ENCODE measurements at regions not wholly inside any gene's neighbourhood (a gene's known extent, or its start where the extent isn't known, plus 50 kb on each side); places are given as distances from the start of the nearest gene placed in this dataset.

DNA sequence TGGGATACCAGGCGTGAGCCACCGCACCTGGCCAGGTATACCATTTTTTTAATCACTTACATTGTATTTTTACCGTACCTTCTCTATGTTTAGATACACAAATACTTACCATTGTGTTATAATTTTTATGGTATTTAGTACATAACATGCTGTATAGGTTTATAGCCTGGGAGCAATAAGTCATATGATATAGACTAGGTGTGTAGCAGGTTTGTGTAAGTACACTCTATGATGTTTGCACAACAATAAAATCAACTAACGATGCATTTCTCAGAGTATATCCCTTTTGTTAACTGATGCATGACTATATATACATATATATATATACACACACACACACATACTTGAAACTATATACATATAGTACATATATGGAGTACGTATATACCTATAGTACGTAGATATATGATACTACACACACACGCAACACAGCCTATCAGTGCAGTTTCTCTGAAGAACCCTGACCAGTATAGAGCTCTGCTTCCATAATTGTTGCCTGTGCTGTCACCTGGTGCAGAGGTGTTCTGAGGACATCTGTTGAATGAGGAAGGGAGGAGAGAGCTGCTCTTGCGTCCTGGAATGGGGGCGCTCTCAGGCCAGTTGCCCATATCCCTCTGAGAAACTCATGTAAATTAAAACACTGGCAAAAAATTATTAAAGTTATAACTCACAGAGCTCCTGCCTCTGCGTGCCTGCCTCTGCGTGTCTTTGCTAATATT, 315.3 kb downstream of the FGFR2 start:
- TF ChIP-seq POLR2AphosphoS5 (IDR thresholded peaks at IDR 0.05; ENCODE audit: low read depth) (no peak), CREB1 (CRISPR knock-in tag; IDR thresholded peaks at IDR 0.05; ENCODE audit: low read depth) (no peak), CTCF (conservative IDR thresholded peaks at IDR 0.05; ENCODE audit: low read depth in 2 of 2) (0 out of 4 replicates have a peak, but pooled peaks of 1 of the 2 experiments have one; percentile 25), EZH2 (IDR thresholded peaks at IDR 0.05; ENCODE audit: low read depth, unreplicated experiment) (no peak), EZH2phosphoT487 (IDR thresholded peaks at IDR 0.05; ENCODE audit: unreplicated experiment) (no peak), ZNF114 (CRISPR knock-in tag; IDR thresholded peaks at IDR 0.05) (no peak), JUNB (IDR thresholded peaks at IDR 0.05; ENCODE audit: unreplicated experiment) (no peak), NANOG (IDR thresholded peaks at IDR 0.05; ENCODE audit: borderline replicate concordance) (no peak), ZNF331 (CRISPR knock-in tag; IDR thresholded peaks at IDR 0.05; ENCODE audit: low read depth) (no peak), STAT1 (IDR thresholded peaks at IDR 0.05; ENCODE audit: unreplicated experiment) (no peak), ETS1 (IDR thresholded peaks at IDR 0.05) (no peak)
- TF ChIP-seq, protein P1, sequence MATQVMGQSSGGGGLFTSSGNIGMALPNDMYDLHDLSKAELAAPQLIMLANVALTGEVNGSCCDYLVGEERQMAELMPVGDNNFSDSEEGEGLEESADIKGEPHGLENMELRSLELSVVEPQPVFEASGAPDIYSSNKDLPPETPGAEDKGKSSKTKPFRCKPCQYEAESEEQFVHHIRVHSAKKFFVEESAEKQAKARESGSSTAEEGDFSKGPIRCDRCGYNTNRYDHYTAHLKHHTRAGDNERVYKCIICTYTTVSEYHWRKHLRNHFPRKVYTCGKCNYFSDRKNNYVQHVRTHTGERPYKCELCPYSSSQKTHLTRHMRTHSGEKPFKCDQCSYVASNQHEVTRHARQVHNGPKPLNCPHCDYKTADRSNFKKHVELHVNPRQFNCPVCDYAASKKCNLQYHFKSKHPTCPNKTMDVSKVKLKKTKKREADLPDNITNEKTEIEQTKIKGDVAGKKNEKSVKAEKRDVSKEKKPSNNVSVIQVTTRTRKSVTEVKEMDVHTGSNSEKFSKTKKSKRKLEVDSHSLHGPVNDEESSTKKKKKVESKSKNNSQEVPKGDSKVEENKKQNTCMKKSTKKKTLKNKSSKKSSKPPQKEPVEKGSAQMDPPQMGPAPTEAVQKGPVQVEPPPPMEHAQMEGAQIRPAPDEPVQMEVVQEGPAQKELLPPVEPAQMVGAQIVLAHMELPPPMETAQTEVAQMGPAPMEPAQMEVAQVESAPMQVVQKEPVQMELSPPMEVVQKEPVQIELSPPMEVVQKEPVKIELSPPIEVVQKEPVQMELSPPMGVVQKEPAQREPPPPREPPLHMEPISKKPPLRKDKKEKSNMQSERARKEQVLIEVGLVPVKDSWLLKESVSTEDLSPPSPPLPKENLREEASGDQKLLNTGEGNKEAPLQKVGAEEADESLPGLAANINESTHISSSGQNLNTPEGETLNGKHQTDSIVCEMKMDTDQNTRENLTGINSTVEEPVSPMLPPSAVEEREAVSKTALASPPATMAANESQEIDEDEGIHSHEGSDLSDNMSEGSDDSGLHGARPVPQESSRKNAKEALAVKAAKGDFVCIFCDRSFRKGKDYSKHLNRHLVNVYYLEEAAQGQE (IDR thresholded peaks at IDR 0.05; ENCODE audit: unreplicated experiment): no peak
- TF ChIP-seq, protein P2, sequence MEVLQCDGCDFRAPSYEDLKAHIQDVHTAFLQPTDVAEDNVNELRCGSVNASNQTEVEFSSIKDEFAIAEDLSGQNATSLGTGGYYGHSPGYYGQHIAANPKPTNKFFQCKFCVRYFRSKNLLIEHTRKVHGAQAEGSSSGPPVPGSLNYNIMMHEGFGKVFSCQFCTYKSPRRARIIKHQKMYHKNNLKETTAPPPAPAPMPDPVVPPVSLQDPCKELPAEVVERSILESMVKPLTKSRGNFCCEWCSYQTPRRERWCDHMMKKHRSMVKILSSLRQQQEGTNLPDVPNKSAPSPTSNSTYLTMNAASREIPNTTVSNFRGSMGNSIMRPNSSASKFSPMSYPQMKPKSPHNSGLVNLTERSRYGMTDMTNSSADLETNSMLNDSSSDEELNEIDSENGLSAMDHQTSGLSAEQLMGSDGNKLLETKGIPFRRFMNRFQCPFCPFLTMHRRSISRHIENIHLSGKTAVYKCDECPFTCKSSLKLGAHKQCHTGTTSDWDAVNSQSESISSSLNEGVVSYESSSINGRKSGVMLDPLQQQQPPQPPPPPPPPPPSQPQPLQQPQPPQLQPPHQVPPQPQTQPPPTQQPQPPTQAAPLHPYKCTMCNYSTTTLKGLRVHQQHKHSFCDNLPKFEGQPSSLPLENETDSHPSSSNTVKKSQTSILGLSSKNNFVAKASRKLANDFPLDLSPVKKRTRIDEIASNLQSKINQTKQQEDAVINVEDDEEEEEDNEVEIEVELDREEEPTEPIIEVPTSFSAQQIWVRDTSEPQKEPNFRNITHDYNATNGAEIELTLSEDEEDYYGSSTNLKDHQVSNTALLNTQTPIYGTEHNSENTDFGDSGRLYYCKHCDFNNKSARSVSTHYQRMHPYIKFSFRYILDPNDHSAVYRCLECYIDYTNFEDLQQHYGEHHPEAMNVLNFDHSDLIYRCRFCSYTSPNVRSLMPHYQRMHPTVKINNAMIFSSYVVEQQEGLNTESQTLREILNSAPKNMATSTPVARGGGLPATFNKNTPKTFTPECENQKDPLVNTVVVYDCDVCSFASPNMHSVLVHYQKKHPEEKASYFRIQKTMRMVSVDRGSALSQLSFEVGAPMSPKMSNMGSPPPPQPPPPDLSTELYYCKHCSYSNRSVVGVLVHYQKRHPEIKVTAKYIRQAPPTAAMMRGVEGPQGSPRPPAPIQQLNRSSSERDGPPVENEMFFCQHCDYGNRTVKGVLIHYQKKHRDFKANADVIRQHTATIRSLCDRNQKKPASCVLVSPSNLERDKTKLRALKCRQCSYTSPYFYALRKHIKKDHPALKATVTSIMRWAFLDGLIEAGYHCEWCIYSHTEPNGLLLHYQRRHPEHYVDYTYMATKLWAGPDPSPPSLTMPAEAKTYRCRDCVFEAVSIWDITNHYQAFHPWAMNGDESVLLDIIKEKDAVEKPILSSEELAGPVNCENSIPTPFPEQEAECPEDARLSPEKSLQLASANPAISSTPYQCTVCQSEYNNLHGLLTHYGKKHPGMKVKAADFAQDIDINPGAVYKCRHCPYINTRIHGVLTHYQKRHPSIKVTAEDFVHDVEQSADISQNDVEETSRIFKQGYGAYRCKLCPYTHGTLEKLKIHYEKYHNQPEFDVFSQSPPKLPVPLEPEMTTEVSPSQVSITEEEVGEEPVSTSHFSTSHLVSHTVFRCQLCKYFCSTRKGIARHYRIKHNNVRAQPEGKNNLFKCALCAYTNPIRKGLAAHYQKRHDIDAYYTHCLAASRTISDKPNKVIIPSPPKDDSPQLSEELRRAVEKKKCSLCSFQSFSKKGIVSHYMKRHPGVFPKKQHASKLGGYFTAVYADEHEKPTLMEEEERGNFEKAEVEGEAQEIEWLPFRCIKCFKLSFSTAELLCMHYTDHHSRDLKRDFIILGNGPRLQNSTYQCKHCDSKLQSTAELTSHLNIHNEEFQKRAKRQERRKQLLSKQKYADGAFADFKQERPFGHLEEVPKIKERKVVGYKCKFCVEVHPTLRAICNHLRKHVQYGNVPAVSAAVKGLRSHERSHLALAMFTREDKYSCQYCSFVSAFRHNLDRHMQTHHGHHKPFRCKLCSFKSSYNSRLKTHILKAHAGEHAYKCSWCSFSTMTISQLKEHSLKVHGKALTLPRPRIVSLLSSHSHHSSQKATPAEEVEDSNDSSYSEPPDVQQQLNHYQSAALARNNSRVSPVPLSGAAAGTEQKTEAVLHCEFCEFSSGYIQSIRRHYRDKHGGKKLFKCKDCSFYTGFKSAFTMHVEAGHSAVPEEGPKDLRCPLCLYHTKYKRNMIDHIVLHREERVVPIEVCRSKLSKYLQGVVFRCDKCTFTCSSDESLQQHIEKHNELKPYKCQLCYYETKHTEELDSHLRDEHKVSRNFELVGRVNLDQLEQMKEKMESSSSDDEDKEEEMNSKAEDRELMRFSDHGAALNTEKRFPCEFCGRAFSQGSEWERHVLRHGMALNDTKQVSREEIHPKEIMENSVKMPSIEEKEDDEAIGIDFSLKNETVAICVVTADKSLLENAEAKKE (CRISPR knock-in tag; IDR thresholded peaks at IDR 0.05): no peak

All from GM23338 (cell line).